ENCODE measurements at regions not wholly inside any gene's neighbourhood (a gene's known extent, or its start where the extent isn't known, plus 50 kb on each side); places are given as distances from the start of the nearest gene placed in this dataset.

DNA sequence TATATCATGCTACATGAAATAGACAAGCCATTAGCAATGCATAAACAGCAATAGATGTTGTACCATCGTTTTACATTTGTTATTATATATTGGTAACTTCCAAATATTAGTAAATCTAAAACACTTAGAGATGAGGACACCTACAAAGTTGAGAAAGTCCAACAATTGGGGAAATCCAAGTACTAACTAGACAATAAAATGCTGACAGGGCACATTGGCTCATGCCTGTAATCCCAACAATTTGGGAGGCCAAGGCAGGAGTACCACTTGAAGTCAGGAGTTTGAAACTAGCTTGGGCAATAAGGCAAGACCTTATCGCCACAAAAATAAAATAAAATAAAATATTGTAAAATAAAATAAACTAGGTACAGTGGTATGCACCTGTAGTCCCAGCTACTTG lies 1023.1 kb downstream of the SUCLG1 start:
- DNase-seq (ENCODE audit: low read depth, low spot score), result no peak

DNA sequence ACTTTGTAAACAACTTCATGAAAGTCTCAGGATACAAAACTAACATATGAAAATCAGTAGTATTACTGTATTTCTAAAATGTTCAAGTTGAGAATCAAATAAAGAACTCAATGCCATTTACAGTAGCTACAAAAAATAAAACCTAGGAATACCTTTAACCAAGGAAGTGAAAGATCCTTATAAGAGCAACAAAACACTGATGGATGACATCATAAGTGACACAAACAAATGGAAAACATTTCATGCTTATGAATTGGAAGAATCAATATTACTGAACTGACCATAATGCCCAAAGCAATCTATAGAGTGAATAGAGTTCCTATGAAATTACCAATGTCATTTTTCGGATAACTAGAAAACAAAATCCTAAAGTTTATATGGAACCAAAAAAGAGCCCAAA lies 1038.1 kb downstream of the SUCLG1 start:
- ChIA-PET CTCF (no interaction called here), POLR2A (no interaction called here)
- Histone ChIP-seq H3K4me3 (ENCODE audit: low read depth in 2 of 2, low read length in 2 of 2) (no peak overlapping the region), H3K4me1 (ENCODE audit: control insufficient read depth, insufficient read depth, low read length) (no peaks in the 10 kb centered on the region), H3K27me3 (ENCODE audit: control insufficient read depth, insufficient read depth, low read length) (no peaks in the 10 kb centered on the region), H3K36me3 (ENCODE audit: control insufficient read depth, insufficient read depth, low read length) (no peaks in the 10 kb centered on the region), H3K9me3 (ENCODE audit: control insufficient read depth, insufficient read depth, low read depth, low read length) (no peaks in the 10 kb centered on the region; the same call in 1 of the 2 replicates), H3K27ac (ENCODE audit: low read length) (no peak overlapping the region)
- no peak for DNase-seq (ENCODE audit: low read depth, low spot score)
- no TSS peak for BruUV-seq (replicated peaks)
- in situ Hi-C loops (cut with HindIII; ENCODE audit: low pct_unique_long_range_greater_than_20kb, low sequenced_read_pairs) (no loop called here), intact Hi-C loops (cut with micrococcal nuclease; ENCODE audit: unreplicated experiment) (no loop called here)
- ATAC-seq, result no peak
- TF ChIP-seq SIN3A (IDR thresholded peaks at IDR 0.05; ENCODE audit: borderline replicate concordance, insufficient read depth, low read depth, low read length) (no peak), POLR2AphosphoS5 (IDR thresholded peaks at IDR 0.05; ENCODE audit: low read depth, low read length) (no peak), TCF7L2 (IDR thresholded peaks at IDR 0.05; ENCODE audit: low read depth, low read length) (no peak)
- TF ChIP-seq, protein P1, sequence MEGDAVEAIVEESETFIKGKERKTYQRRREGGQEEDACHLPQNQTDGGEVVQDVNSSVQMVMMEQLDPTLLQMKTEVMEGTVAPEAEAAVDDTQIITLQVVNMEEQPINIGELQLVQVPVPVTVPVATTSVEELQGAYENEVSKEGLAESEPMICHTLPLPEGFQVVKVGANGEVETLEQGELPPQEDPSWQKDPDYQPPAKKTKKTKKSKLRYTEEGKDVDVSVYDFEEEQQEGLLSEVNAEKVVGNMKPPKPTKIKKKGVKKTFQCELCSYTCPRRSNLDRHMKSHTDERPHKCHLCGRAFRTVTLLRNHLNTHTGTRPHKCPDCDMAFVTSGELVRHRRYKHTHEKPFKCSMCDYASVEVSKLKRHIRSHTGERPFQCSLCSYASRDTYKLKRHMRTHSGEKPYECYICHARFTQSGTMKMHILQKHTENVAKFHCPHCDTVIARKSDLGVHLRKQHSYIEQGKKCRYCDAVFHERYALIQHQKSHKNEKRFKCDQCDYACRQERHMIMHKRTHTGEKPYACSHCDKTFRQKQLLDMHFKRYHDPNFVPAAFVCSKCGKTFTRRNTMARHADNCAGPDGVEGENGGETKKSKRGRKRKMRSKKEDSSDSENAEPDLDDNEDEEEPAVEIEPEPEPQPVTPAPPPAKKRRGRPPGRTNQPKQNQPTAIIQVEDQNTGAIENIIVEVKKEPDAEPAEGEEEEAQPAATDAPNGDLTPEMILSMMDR (IDR thresholded peaks at IDR 0.05), result no peak

More for the DNA sequence above, 1023.1 kb downstream of the SUCLG1 start:
- BruUV-seq (replicated peaks), result no TSS peak
- intact Hi-C loops (cut with micrococcal nuclease; ENCODE audit: unreplicated experiment), result no loop called here
- Histone ChIP-seq H3K9me3 (ENCODE audit: control insufficient read depth, insufficient read depth, low read depth, low read length) (no peaks in the 10 kb centered on the region), H3K4me1 (ENCODE audit: control insufficient read depth, insufficient read depth, low read length) (no peaks in the 10 kb centered on the region), H3K27ac (ENCODE audit: low read length) (no peak overlapping the region), H3K4me3 (ENCODE audit: low read depth in 2 of 2, low read length in 2 of 2) (no peak overlapping the region), H3K27me3 (ENCODE audit: control insufficient read depth, insufficient read depth, low read length) (no peaks in the 10 kb centered on the region), H3K36me3 (ENCODE audit: control insufficient read depth, insufficient read depth, low read length) (no peaks in the 10 kb centered on the region)
- in situ Hi-C loops (cut with HindIII; ENCODE audit: low pct_unique_long_range_greater_than_20kb, low sequenced_read_pairs), result no loop called here
- ChIA-PET POLR2A (no interaction called here), CTCF (interaction anchor here (0.6 kb wide), 1 partner anchor 389 kb away, joined by 5 read pairs; no protein-coding TSS in a partner anchor)
- no peak for ATAC-seq
- TF ChIP-seq, protein P1 (IDR thresholded peaks at IDR 0.05), result no peak
- TF ChIP-seq, protein P2, sequence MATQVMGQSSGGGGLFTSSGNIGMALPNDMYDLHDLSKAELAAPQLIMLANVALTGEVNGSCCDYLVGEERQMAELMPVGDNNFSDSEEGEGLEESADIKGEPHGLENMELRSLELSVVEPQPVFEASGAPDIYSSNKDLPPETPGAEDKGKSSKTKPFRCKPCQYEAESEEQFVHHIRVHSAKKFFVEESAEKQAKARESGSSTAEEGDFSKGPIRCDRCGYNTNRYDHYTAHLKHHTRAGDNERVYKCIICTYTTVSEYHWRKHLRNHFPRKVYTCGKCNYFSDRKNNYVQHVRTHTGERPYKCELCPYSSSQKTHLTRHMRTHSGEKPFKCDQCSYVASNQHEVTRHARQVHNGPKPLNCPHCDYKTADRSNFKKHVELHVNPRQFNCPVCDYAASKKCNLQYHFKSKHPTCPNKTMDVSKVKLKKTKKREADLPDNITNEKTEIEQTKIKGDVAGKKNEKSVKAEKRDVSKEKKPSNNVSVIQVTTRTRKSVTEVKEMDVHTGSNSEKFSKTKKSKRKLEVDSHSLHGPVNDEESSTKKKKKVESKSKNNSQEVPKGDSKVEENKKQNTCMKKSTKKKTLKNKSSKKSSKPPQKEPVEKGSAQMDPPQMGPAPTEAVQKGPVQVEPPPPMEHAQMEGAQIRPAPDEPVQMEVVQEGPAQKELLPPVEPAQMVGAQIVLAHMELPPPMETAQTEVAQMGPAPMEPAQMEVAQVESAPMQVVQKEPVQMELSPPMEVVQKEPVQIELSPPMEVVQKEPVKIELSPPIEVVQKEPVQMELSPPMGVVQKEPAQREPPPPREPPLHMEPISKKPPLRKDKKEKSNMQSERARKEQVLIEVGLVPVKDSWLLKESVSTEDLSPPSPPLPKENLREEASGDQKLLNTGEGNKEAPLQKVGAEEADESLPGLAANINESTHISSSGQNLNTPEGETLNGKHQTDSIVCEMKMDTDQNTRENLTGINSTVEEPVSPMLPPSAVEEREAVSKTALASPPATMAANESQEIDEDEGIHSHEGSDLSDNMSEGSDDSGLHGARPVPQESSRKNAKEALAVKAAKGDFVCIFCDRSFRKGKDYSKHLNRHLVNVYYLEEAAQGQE (IDR thresholded peaks at IDR 0.05; ENCODE audit: insufficient read depth in 1 of 2, low read depth in 2 of 2, low read length in 1 of 2), result no peak
- TF ChIP-seq POLR2AphosphoS5 (IDR thresholded peaks at IDR 0.05; ENCODE audit: low read depth, low read length), result no peak
- TF ChIP-seq SIN3A (IDR thresholded peaks at IDR 0.05; ENCODE audit: borderline replicate concordance, insufficient read depth, low read depth, low read length), result no peak

All from Panc1 (cell line).